SK-N-SH (cell line): ENCODE measurements at regions not wholly inside any gene's neighbourhood (a gene's known extent, or its start where the extent isn't known, plus 50 kb on each side); places are given as distances from the start of the nearest gene placed in this dataset.

Experiments
- CTCF ChIP-seq: fragments of 200-600 bp; sonication (generic); IDR thresholded peaks from 2 replicates; pipeline ENCODE4 v1.6.1; 2017; ENCODE audit warnings: antibody characterized with exemption, mild to moderate bottlenecking, moderate library complexity
- IRF3 ChIP-seq: fragments of 150-350 bp; IDR thresholded peaks from 2 replicates; pipeline ENCODE4 v1.6.1; 2016; ENCODE audit warnings: mild to moderate bottlenecking, low read depth, low read length
- MEF2A ChIP-seq: IDR thresholded peaks from 2 replicates; pipeline ENCODE4 v1.4.0; 2012; ENCODE audit warnings: low read depth, borderline replicate concordance
- RCOR1 ChIP-seq: fragments of 150-350 bp; IDR thresholded peaks from 2 replicates; pipeline ENCODE4 v1.6.1; 2017; ENCODE audit warnings: antibody characterized with exemption, low read length
- REST ChIP-seq: IDR thresholded peaks from 2 replicates; pipeline ENCODE4 v1.6.1; 2012; ENCODE audit warnings: mild to moderate bottlenecking, low read depth, low read length, moderate library complexity
- USF2 ChIP-seq: fragments of 150-350 bp; IDR thresholded peaks from 2 replicates; pipeline ENCODE4 v1.6.1; 2017; ENCODE audit warnings: antibody characterized with exemption, low read length, low read depth, borderline replicate concordance
- YY1 ChIP-seq: IDR thresholded peaks from 2 replicates; pipeline ENCODE4 v1.4.0; 2012; ENCODE audit warnings: low read depth, mild to moderate bottlenecking

- TF ChIP-seq IRF3 (no peak), USF2 (no peak), RCOR1 (no peak), CTCF (no peak), YY1 (no peak), REST (no peak), MEF2A (no peak)
Measured at GRCh38 chr2:146295080-146295670, 1549.7 kb upstream of the ACVR2A start.
